Activated B cell treated with CpG ODN at 0.5 μM for 24 hours (primary cell): ENCODE measurements at regions not wholly inside any gene's neighbourhood (a gene's known extent, or its start where the extent isn't known, plus 50 kb on each side); places are given as distances from the start of the nearest gene placed in this dataset.

ENCODE experiments used
- ATAC-seq: fragments of 200-7000 bp; cut with Tn5 transposase; one replicate; pipeline ENCODE4 v1.10.0; 2021; ENCODE audit warnings: low read depth, mild to moderate bottlenecking, moderate library complexity
- CTCF ChIA-PET: fragments of 350-600 bp; sonication (Branson Sonifier 250); formaldehyde crosslinking; loops from one replicate; lab custom pipeline; 2021; ENCODE audit warnings: antibody characterized with exemption; lab: Charles Lee
- POLR2A ChIA-PET: fragments of 350-600 bp; sonication (Branson Sonifier 250); formaldehyde crosslinking; loops from one replicate; lab custom pipeline; 2021; ENCODE audit warnings: antibody characterized with exemption; lab: Charles Lee
- DNase-seq: peaks from one replicate; pipeline ENCODE4 v3.0.0; 2022
- H3K27ac Mint-ChIP-seq: one replicate; pipeline ENCODE4 v1.8.0; 2020; ENCODE audit warnings: mixed read lengths
- H3K27me3 Mint-ChIP-seq: one replicate; pipeline ENCODE4 v1.8.0; 2021; ENCODE audit warnings: mixed read lengths
- H3K36me3 Mint-ChIP-seq: one replicate; pipeline ENCODE4 v1.8.0; 2021; ENCODE audit warnings: low read depth, mixed read lengths
- H3K4me1 Mint-ChIP-seq: one replicate; pipeline ENCODE4 v1.8.0; 2021; ENCODE audit warnings: mixed read lengths
- H3K4me3 Mint-ChIP-seq: one replicate; pipeline ENCODE4 v1.8.0; 2020; ENCODE audit warnings: mild to moderate bottlenecking, mixed read lengths
- H3K9me3 Mint-ChIP-seq: one replicate; pipeline ENCODE4 v1.8.0; 2020; ENCODE audit warnings: mixed read lengths
- intact Hi-C: fragments of 100-400 bp; cut with micrococcal nuclease; formaldehyde crosslinking; loops from one replicate; pipeline ENCODE4 v1.15.1; 2024
- TF ChIP-seq, protein P1 (sequence below): fragments of 200-600 bp; IDR thresholded peaks from one replicate; pipeline ENCODE4 v1.8.0; 2022; ENCODE audit warnings: antibody characterized with exemption, mild to moderate bottlenecking

GRCh38 chr1:157893686-157894085 lies 52.1 kb upstream of the CD5L start:
- POLR2A ChIA-PET = no interaction called here
- intact Hi-C loops = no loop called here

GRCh38 chr1:157894613-157895165 lies 53.1 kb upstream of the CD5L start:
- Mint-ChIP-seq H3K27ac (no peak overlapping the region), H3K27me3 (peaks cover 3% of the 10 kb centered on the region), H3K36me3 (peaks cover 3% of the 10 kb centered on the region), H3K9me3 (peaks cover 17% of the 10 kb centered on the region), H3K4me3 (no peak overlapping the region), H3K4me1 (peaks cover 5% of the 10 kb centered on the region)
- intact Hi-C loops = no loop called here
- no peak for DNase-seq
- ATAC-seq = no peak
- TF ChIP-seq, protein P1, sequence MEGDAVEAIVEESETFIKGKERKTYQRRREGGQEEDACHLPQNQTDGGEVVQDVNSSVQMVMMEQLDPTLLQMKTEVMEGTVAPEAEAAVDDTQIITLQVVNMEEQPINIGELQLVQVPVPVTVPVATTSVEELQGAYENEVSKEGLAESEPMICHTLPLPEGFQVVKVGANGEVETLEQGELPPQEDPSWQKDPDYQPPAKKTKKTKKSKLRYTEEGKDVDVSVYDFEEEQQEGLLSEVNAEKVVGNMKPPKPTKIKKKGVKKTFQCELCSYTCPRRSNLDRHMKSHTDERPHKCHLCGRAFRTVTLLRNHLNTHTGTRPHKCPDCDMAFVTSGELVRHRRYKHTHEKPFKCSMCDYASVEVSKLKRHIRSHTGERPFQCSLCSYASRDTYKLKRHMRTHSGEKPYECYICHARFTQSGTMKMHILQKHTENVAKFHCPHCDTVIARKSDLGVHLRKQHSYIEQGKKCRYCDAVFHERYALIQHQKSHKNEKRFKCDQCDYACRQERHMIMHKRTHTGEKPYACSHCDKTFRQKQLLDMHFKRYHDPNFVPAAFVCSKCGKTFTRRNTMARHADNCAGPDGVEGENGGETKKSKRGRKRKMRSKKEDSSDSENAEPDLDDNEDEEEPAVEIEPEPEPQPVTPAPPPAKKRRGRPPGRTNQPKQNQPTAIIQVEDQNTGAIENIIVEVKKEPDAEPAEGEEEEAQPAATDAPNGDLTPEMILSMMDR = no peak
- POLR2A ChIA-PET = no interaction called here
- CTCF ChIA-PET = no interaction called here

More at GRCh38 chr1:157893686-157894085, 52.1 kb upstream of the CD5L start:
- no peak for DNase-seq
- Mint-ChIP-seq H3K4me3 (no peak overlapping the region), H3K9me3 (peaks cover 14% of the 10 kb centered on the region), H3K36me3 (no peaks in the 10 kb centered on the region), H3K4me1 (peaks cover 5% of the 10 kb centered on the region), H3K27ac (no peak overlapping the region), H3K27me3 (no peaks in the 10 kb centered on the region)
- ATAC-seq = no peak
- CTCF ChIA-PET = no interaction called here
- TF ChIP-seq, protein P1 = no peak

- Mint-ChIP-seq H3K4me1 (no peaks in the 10 kb centered on the region), H3K36me3 (no peaks in the 10 kb centered on the region), H3K4me3 (no peak overlapping the region), H3K27me3 (peaks cover 5% of the 10 kb centered on the region), H3K9me3 (peaks cover 7% of the 10 kb centered on the region), H3K27ac (no peak overlapping the region)
- DNase-seq (no peak), ATAC-seq (no peak)
- POLR2A ChIA-PET = no interaction called here
- intact Hi-C loops = no loop called here
- TF ChIP-seq, protein P1 = no peak
- CTCF ChIA-PET = no interaction called here
These were observed 68.7 kb upstream of the CD5L start for GRCh38 chr1:157910270-157910669.

- peaks cover 2% of the 10 kb centered on the region for H3K9me3 Mint-ChIP-seq
These were observed 74.3 kb upstream of the CD5L start for GRCh38 chr1:157915859-157916258.

GRCh38 chr1:157916887-157917570 lies 75.4 kb upstream of the CD5L start:
- H3K27ac Mint-ChIP-seq = no peak overlapping the region
- H3K4me1 Mint-ChIP-seq = peaks cover 12% of the 10 kb centered on the region
- POLR2A ChIA-PET = no interaction called here
- DNase-seq (no peak), ATAC-seq (no peak)
- peaks cover 2% of the 10 kb centered on the region for H3K9me3 Mint-ChIP-seq
- no peak overlapping the region for H3K4me3 Mint-ChIP-seq
- CTCF ChIA-PET = no interaction called here
- H3K36me3 Mint-ChIP-seq = no peaks in the 10 kb centered on the region
- TF ChIP-seq, protein P1 = no peak
- intact Hi-C loops = no loop called here
- peaks cover 3% of the 10 kb centered on the region for H3K27me3 Mint-ChIP-seq

More at GRCh38 chr1:157915859-157916258, 74.3 kb upstream of the CD5L start:
- H3K27ac Mint-ChIP-seq = no peak overlapping the region
- intact Hi-C loops = no loop called here
- H3K27me3 Mint-ChIP-seq = peaks cover 5% of the 10 kb centered on the region
- no peak for ATAC-seq
- no peak for DNase-seq
- H3K4me1 Mint-ChIP-seq = peaks cover 7% of the 10 kb centered on the region
- POLR2A ChIA-PET = no interaction called here
- H3K4me3 Mint-ChIP-seq = no peak overlapping the region
- TF ChIP-seq, protein P1 = no peak
- no peaks in the 10 kb centered on the region for H3K36me3 Mint-ChIP-seq
- CTCF ChIA-PET = no interaction called here
